A549 (cell line): ENCODE measurements at regions not wholly inside any gene's neighbourhood (a gene's known extent, or its start where the extent isn't known, plus 50 kb on each side); places are given as distances from the start of the nearest gene placed in this dataset.

ENCODE experiments used
- ATAC-seq, 2 experiments: fragments of 200-7000 bp in 1 of 2; fragments of >200 bp in 1 of 2; cut with Nextera tagmentation in 1 of 2; cut with Tn5 transposase in 1 of 2; 3 replicates each; pipeline versions ENCODE4 v1.8.0 to v1.9.1; 2018 to 2020; ENCODE audit warnings: mild to moderate bottlenecking in 1 of 2, moderate library complexity in 1 of 2
- CTCF ChIA-PET: fragments of 300-600 bp; sonication (Branson Sonifier 250); formaldehyde crosslinking; extraction: SDS; loops from one replicate; lab custom pipeline; 2021; ENCODE audit warnings: antibody characterized with exemption, inconsistent platforms; lab: Yijun Ruan, JAX
- POLR2A ChIA-PET: fragments of 350-600 bp; formaldehyde crosslinking; extraction: SDS; loops from one replicate; lab custom pipeline; 2021; ENCODE audit warnings: antibody characterized with exemption, inconsistent platforms; lab: Yijun Ruan, JAX
- DNase-seq, 2 experiments: peaks; one replicate each; pipeline versions ENCODE4 v3.0.0 to v3.0.0-alpha.2; 2011 to 2016; ENCODE audit warnings: low read depth in 1 of 2, low spot score in 1 of 2
- FAIRE-seq: peaks from 2 replicates; lab custom pipeline; 2011; peaks lifted over from hg19 to GRCh38; lab: Jason Lieb, UNC
- H3K27ac ChIP-seq, 2 experiments: fragments of >200 bp; sonication (Bioruptor Twin); formaldehyde crosslinking; 3 replicates each; pipeline ENCODE4 v1.5.1; 2016 to 2017
- H3K4me1 ChIP-seq: fragments of >200 bp; sonication (Bioruptor Twin); formaldehyde crosslinking; 3 replicates; pipeline ENCODE4 v1.6.1; 2016
- H3K4me2 ChIP-seq: fragments of >200 bp; sonication (Bioruptor Twin); formaldehyde crosslinking; 3 replicates; pipeline ENCODE4 v1.6.1; 2016
- H3K4me3 ChIP-seq: fragments of >200 bp; sonication (Bioruptor Twin); formaldehyde crosslinking; 3 replicates; pipeline ENCODE4 v1.5.1; 2016
- H3K9me3 ChIP-seq: fragments of >200 bp; sonication (Bioruptor Twin); formaldehyde crosslinking; 3 replicates; pipeline ENCODE4 v1.6.1; 2016
- CBX8 ChIP-seq: fragments of 200-600 bp; sonication (generic); IDR thresholded peaks from 2 replicates; pipeline ENCODE4 v1.6.1; 2016
- E2F6 ChIP-seq: IDR thresholded peaks from 2 replicates; pipeline ENCODE4 v1.6.1; 2012; ENCODE audit warnings: low read depth, borderline replicate concordance
- ELK1 ChIP-seq: fragments of 150-350 bp; IDR thresholded peaks from 2 replicates; pipeline ENCODE4 v1.6.1; 2014; ENCODE audit warnings: low read depth, mild to moderate bottlenecking, low read length
- ESRRA ChIP-seq: fragments of 150-350 bp; IDR thresholded peaks from 2 replicates; pipeline ENCODE4 v1.6.1; 2014; ENCODE audit warnings: mild to moderate bottlenecking, low read length, borderline replicate concordance
- HMGXB4 ChIP-seq: fragments of 250-450 bp; sonication (Bioruptor Pico); IDR thresholded peaks from 2 replicates; pipeline ENCODE4 v1.5.0; 2021; ENCODE audit warnings: mild to moderate bottlenecking, moderate library complexity, borderline replicate concordance
- JUN ChIP-seq, 2 experiments: fragments of >200 bp; sonication (Bioruptor Twin); formaldehyde crosslinking; IDR thresholded peaks; 2 replicates in 1 of 2; 3 replicates in 1 of 2; pipeline ENCODE4 v1.6.1; 2016 to 2017
- JUNB ChIP-seq: fragments of >200 bp; sonication (Bioruptor Twin); formaldehyde crosslinking; IDR thresholded peaks from 2 replicates; pipeline ENCODE4 v1.6.1; 2016
- KDM1A ChIP-seq: fragments of 200-600 bp; sonication (generic); IDR thresholded peaks from 2 replicates; pipeline ENCODE4 v1.6.1; 2016; ENCODE audit warnings: low read depth, mild to moderate bottlenecking
- NFE2L2 ChIP-seq: fragments of 150-350 bp; conservative IDR thresholded peaks from 2 replicates; pipeline ENCODE4 v1.6.1; 2014; ENCODE audit warnings: low read length
- NR3C1 ChIP-seq: fragments of >200 bp; sonication (Bioruptor Twin); formaldehyde crosslinking; IDR thresholded peaks from 3 replicates; pipeline ENCODE4 v1.6.1; 2017
- PBX3 ChIP-seq: IDR thresholded peaks from 2 replicates; pipeline ENCODE4 v1.6.1; 2012
- PHF8 ChIP-seq: fragments of 200-600 bp; sonication (generic); IDR thresholded peaks from 2 replicates; pipeline ENCODE4 v1.6.1; 2016; ENCODE audit warnings: low read depth, mild to moderate bottlenecking, antibody characterized with exemption, moderate library complexity, borderline replicate concordance
- POLR2A ChIP-seq: IDR thresholded peaks from 2 replicates; pipeline ENCODE4 v1.6.1; 2012; ENCODE audit warnings: mild to moderate bottlenecking, low read length
- POLR2AphosphoS2 ChIP-seq: conservative IDR thresholded peaks from 2 replicates; pipeline ENCODE4 v1.6.1; 2012; ENCODE audit warnings: low read length, improper control_type of control experiment, inconsistent platforms
- RARB ChIP-seq: fragments of 250-450 bp; sonication (Bioruptor Pico); IDR thresholded peaks from 2 replicates; pipeline ENCODE4 v1.8.0; 2021; ENCODE audit warnings: mild to moderate bottlenecking, moderate library complexity
- RFX5 ChIP-seq: fragments of 450-650 bp; IDR thresholded peaks from 2 replicates; pipeline ENCODE4 v1.7.1; 2014; ENCODE audit warnings: antibody characterized with exemption, mild to moderate bottlenecking, moderate library complexity
- RNF2 ChIP-seq: fragments of 200-600 bp; sonication (generic); IDR thresholded peaks from 2 replicates; pipeline ENCODE4 v1.6.1; 2016; ENCODE audit warnings: low read depth, mild to moderate bottlenecking, antibody characterized with exemption, moderate library complexity, borderline replicate concordance
- SMC3 ChIP-seq: fragments of >200 bp; sonication (Bioruptor Twin); formaldehyde crosslinking; IDR thresholded peaks from 3 replicates; pipeline ENCODE4 v1.6.1; 2018; ENCODE audit warnings: inconsistent platforms
- SREBF2 ChIP-seq: fragments of 450-650 bp; IDR thresholded peaks from 2 replicates; pipeline ENCODE4 v1.6.1; 2014; ENCODE audit warnings: mild to moderate bottlenecking, moderate library complexity
- TFCP2L1 ChIP-seq: fragments of 250-450 bp; sonication (Bioruptor Pico); IDR thresholded peaks from 2 replicates; pipeline ENCODE4 v1.5.0; 2021; ENCODE audit warnings: mild to moderate bottlenecking
- ZFP36 ChIP-seq: fragments of 450-650 bp; IDR thresholded peaks from 2 replicates; pipeline ENCODE4 v1.6.1; 2014; ENCODE audit warnings: borderline replicate concordance; ENCODE audit not compliant: partially characterized antibody
- ZNF302 ChIP-seq: fragments of 250-450 bp; sonication (Bioruptor Pico); IDR thresholded peaks from 2 replicates; pipeline ENCODE4 v1.9.0; 2021; ENCODE audit warnings: inconsistent platforms, mild to moderate bottlenecking, moderate library complexity
- WGBS: methylation state at CpG from one replicate; pipeline ENCODE4 v1.1.6; 2017; ENCODE audit errors: missing lambda C conversion rate; 5-methylcytosine and 5-hydroxymethylcytosine counted together

GRCh38 chr9:30574355-30575151 lies 1809.9 kb upstream of the ACO1 start:
- WGBS: 51% methylated on average over 19 of the region's 28 CpGs
- no peak for FAIRE-seq
- CTCF ChIA-PET: no interaction called here
- Histone ChIP-seq H3K9me3 (no peaks in the 10 kb centered on the region), H3K4me2 (no peak overlapping the region), H3K4me3 (no peak overlapping the region), H3K4me1 (no peaks in the 10 kb centered on the region), H3K27ac (no peak overlapping the region)
- POLR2A ChIA-PET: no interaction called here
- TF ChIP-seq SMC3: no peak
- TF ChIP-seq ELK1: no peak
- no peak for TF ChIP-seq NR3C1
- TF ChIP-seq ZNF302 (CRISPR knock-in tag): no peak
- no peak for TF ChIP-seq HMGXB4 (CRISPR knock-in tag)
- TF ChIP-seq POLR2A: no peak
- TF ChIP-seq POLR2AphosphoS2: no peak
- no peak for TF ChIP-seq NFE2L2
- no peak for TF ChIP-seq JUNB
- no peak for TF ChIP-seq ESRRA
- no peak for TF ChIP-seq JUN (IDR thresholded peaks at IDR 0.05)
- TF ChIP-seq PBX3: no peak
- TF ChIP-seq ZFP36: no peak
- no peak for TF ChIP-seq RFX5
- DNase-seq: peak in 1 of 2 experiments; percentile 1
- ATAC-seq: 0 out of 6 replicates have a peak, but pooled peaks of 1 of the 2 experiments have one; percentile 13

- DNase-seq: no peak
- CTCF ChIA-PET: no interaction called here
- POLR2A ChIA-PET: no interaction called here
- TF ChIP-seq RNF2: no peak
- no peak for TF ChIP-seq NR3C1
- no peak for TF ChIP-seq KDM1A
- TF ChIP-seq SREBF2: no peak
- TF ChIP-seq CBX8: no peak
- no peak for TF ChIP-seq PHF8
- TF ChIP-seq E2F6: no peak
- TF ChIP-seq JUN (IDR thresholded peaks at IDR 0.05): no peak
- TF ChIP-seq TFCP2L1 (CRISPR knock-in tag): no peak
- TF ChIP-seq RARB: no peak
- TF ChIP-seq, all 56 proteins: peak for 0
- Histone ChIP-seq H3K4me2 (no peak overlapping the region), H3K27ac (no peak overlapping the region), H3K4me3 (no peak overlapping the region), H3K4me1 (no peaks in the 10 kb centered on the region), H3K9me3 (no peaks in the 10 kb centered on the region)
- 43% methylated on average over 14 of the region's 16 CpGs for WGBS
- ATAC-seq: no peak
- FAIRE-seq: no peak
Observed at GRCh38 chr9:30575218-30575617, 1809.2 kb upstream of the ACO1 start.
